MM.1S (cell line): ENCODE measurements at regions not wholly inside any gene's neighbourhood (a gene's known extent, or its start where the extent isn't known, plus 50 kb on each side); places are given as distances from the start of the nearest gene placed in this dataset.

Experiments used
- DNase-seq: peaks from one replicate; pipeline ENCODE4 v3.0.0-alpha.2; 2015
- H2AFZ ChIP-seq: fragments of 300-600 bp; sonication (generic); 2 replicates; pipeline ENCODE4 v1.6.0; 2016; ENCODE audit warnings: antibody characterized with exemption, low read length
- H3F3A ChIP-seq: fragments of 300-600 bp; sonication (generic); 2 replicates; pipeline ENCODE4 v1.6.1; 2016; ENCODE audit warnings: mild to moderate bottlenecking, antibody characterized with exemption, low read length, moderate library complexity, mixed read lengths; ENCODE audit not compliant: insufficient read depth
- H3K27ac ChIP-seq: fragments of 300-600 bp; sonication (generic); 2 replicates; pipeline ENCODE4 v1.5.1; 2016; ENCODE audit warnings: mild to moderate bottlenecking, low read length
- H3K27me3 ChIP-seq: fragments of 300-600 bp; sonication (generic); replicated peaks from 2 replicates; pipeline ENCODE4 v1.6.0; 2016; ENCODE audit warnings: low read length; ENCODE audit not compliant: insufficient read depth
- H3K36me3 ChIP-seq: fragments of 300-600 bp; sonication (generic); replicated peaks from 2 replicates; pipeline ENCODE4 v1.6.1; 2016; ENCODE audit warnings: mild to moderate bottlenecking, low read length, mixed read lengths; ENCODE audit not compliant: insufficient read depth
- H3K4me1 ChIP-seq: fragments of 300-600 bp; sonication (generic); 2 replicates; pipeline ENCODE4 v1.6.1; 2016; ENCODE audit warnings: low read length, mixed read lengths
- H3K4me2 ChIP-seq: fragments of 300-600 bp; sonication (generic); 2 replicates; pipeline ENCODE4 v1.6.0; 2016; ENCODE audit warnings: low read depth, low read length
- H3K4me3 ChIP-seq: fragments of 300-600 bp; sonication (generic); 2 replicates; pipeline ENCODE4 v1.5.1; 2016; ENCODE audit warnings: low read length, mixed read lengths
- H3K79me2 ChIP-seq: fragments of 300-600 bp; sonication (generic); 2 replicates; pipeline ENCODE4 v1.6.1; 2016; ENCODE audit warnings: mixed run types, low read length, mixed read lengths
- H3K9ac ChIP-seq: fragments of 300-600 bp; sonication (generic); 2 replicates; pipeline ENCODE4 v1.6.1; 2016; ENCODE audit warnings: low read length, mixed read lengths
- H3K9me2 ChIP-seq: fragments of 300-600 bp; sonication (generic); replicated peaks from 2 replicates; pipeline ENCODE4 v1.6.1; 2016; ENCODE audit warnings: mild to moderate bottlenecking, low read length, mixed read lengths; ENCODE audit not compliant: insufficient read depth
- H3K9me3 ChIP-seq: fragments of 300-600 bp; sonication (generic); replicated peaks from 2 replicates; pipeline ENCODE4 v1.6.1; 2016; ENCODE audit warnings: mild to moderate bottlenecking, low read length, mixed read lengths; ENCODE audit not compliant: insufficient read depth
- H4K20me1 ChIP-seq: fragments of 300-600 bp; sonication (generic); 2 replicates; pipeline ENCODE4 v1.6.1; 2016; ENCODE audit warnings: mild to moderate bottlenecking, low read length, moderate library complexity, mixed read lengths; ENCODE audit not compliant: insufficient read depth
- CTCF ChIP-seq: fragments of 300-600 bp; sonication (generic); IDR thresholded peaks from 2 replicates; pipeline ENCODE4 v1.5.1; 2016; ENCODE audit warnings: antibody characterized with exemption, low read length, mixed read lengths
- EZH2 ChIP-seq: fragments of 300-600 bp; sonication (generic); optimal IDR thresholded peaks from 2 replicates; pipeline ENCODE3; 2017; ENCODE audit warnings: low read depth, mild to moderate bottlenecking, antibody characterized with exemption, low read length, mixed read lengths
- EZH2phosphoT487 ChIP-seq: fragments of 300-600 bp; sonication (generic); IDR thresholded peaks from 2 replicates; pipeline ENCODE4 v1.6.1; 2018; ENCODE audit warnings: antibody characterized with exemption, low read length

DNA sequence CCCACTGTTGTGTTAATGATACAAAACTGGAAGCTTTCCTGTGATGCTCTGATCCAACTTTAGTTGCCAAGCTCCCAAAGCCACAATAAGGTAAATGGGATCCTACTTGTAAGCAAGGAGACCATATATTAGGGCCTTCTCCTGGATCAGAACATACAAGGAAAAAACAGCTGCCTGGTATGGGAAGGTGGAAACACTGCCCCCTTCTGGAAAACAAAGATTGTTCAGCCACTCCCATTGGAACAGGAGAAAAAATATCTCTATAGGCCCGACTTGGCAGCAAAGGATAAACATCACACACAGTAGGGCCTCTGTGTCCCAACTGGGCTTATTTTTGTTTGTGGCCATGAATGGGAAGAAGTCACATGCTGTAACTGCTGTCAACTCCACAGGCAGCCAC, 166.5 kb downstream of the TBX22 start:
- H3K4me2 ChIP-seq, result no peak overlapping the region
- no peak overlapping the region for H3K27ac ChIP-seq
- H3K36me3 ChIP-seq, result no peaks in the 10 kb centered on the region
- H3K4me1 ChIP-seq, result no peaks in the 10 kb centered on the region
- no peaks in the 10 kb centered on the region for H3K9me2 ChIP-seq
- no peaks in the 10 kb centered on the region for H3F3A ChIP-seq
- no peaks in the 10 kb centered on the region for H4K20me1 ChIP-seq
- no peak overlapping the region for H2AFZ ChIP-seq
- no peak for DNase-seq
- H3K79me2 ChIP-seq, result no peaks in the 10 kb centered on the region
- no peaks in the 10 kb centered on the region for H3K9me3 ChIP-seq
- TF ChIP-seq EZH2phosphoT487 (no peak), CTCF (peak; percentile 36)
- H3K27me3 ChIP-seq, result no peaks in the 10 kb centered on the region
- no peak overlapping the region for H3K4me3 ChIP-seq
- no peak overlapping the region for H3K9ac ChIP-seq

GRCh38 chrX:80184854-80185253, 170.3 kb downstream of the TBX22 start:
- Histone ChIP-seq H2AFZ (no peak overlapping the region), H3F3A (no peaks in the 10 kb centered on the region), H3K4me1 (no peaks in the 10 kb centered on the region), H3K9me3 (no peaks in the 10 kb centered on the region), H3K79me2 (no peaks in the 10 kb centered on the region), H3K4me3 (no peak overlapping the region), H3K27me3 (no peaks in the 10 kb centered on the region), H3K4me2 (no peak overlapping the region), H3K9ac (no peak overlapping the region), H3K27ac (no peak overlapping the region), H3K36me3 (no peaks in the 10 kb centered on the region), H4K20me1 (no peaks in the 10 kb centered on the region), H3K9me2 (no peaks in the 10 kb centered on the region)
- no peak for DNase-seq
- TF ChIP-seq CTCF (peak; percentile 7; the same call in 1 of the 2 replicates), EZH2 (no peak), EZH2phosphoT487 (no peak)

DNA sequence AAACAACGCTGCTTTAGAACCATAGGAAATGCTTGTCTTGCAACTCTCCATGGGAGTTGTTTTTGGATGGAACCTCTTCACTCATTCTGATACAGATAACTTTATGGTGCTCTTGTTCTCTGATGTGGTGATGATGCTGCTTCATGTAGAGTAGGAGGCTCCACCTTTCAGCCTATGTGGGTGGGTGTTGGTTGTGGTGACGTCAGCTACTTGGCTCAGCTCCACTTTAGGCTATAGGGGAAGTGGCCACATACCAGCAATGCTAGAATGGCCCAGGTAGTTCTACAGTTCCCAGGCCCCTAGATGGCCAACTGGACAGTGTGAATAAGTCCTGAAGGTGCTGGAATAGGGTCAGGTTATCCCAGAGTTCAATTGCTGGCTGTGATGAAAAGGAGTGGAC, 192.1 kb downstream of the TBX22 start:
- no peaks in the 10 kb centered on the region for H3K9me3 ChIP-seq
- H3K27me3 ChIP-seq, result no peaks in the 10 kb centered on the region
- no peaks in the 10 kb centered on the region for H3K9me2 ChIP-seq
- no peaks in the 10 kb centered on the region for H3K4me1 ChIP-seq
- H3K36me3 ChIP-seq, result no peaks in the 10 kb centered on the region
- no peak overlapping the region for H3K4me2 ChIP-seq
- H4K20me1 ChIP-seq, result no peaks in the 10 kb centered on the region
- H3F3A ChIP-seq, result no peaks in the 10 kb centered on the region
- H3K27ac ChIP-seq, result no peak overlapping the region
- no peak overlapping the region for H3K4me3 ChIP-seq
- no peak overlapping the region for H3K9ac ChIP-seq
- no peak for DNase-seq
- TF ChIP-seq EZH2, result no peak
- TF ChIP-seq EZH2phosphoT487, result no peak
- TF ChIP-seq CTCF, result no peak
- H2AFZ ChIP-seq, result no peak overlapping the region
- no peaks in the 10 kb centered on the region for H3K79me2 ChIP-seq

- H3K4me1 ChIP-seq, result no peaks in the 10 kb centered on the region
- H4K20me1 ChIP-seq, result no peaks in the 10 kb centered on the region
- H3K9me2 ChIP-seq, result no peaks in the 10 kb centered on the region
- H3K4me3 ChIP-seq, result no peak overlapping the region
- no peak overlapping the region for H3K9ac ChIP-seq
- no peaks in the 10 kb centered on the region for H3K79me2 ChIP-seq
- no peaks in the 10 kb centered on the region for H3K36me3 ChIP-seq
- H3F3A ChIP-seq, result no peaks in the 10 kb centered on the region
- H3K27me3 ChIP-seq, result no peaks in the 10 kb centered on the region
- TF ChIP-seq CTCF, result no peak
- no peak for TF ChIP-seq EZH2phosphoT487
- no peak for TF ChIP-seq EZH2
- no peak overlapping the region for H3K4me2 ChIP-seq
- DNase-seq, result no peak
- H3K27ac ChIP-seq, result no peak overlapping the region
- H2AFZ ChIP-seq, result no peak overlapping the region
- no peaks in the 10 kb centered on the region for H3K9me3 ChIP-seq
Measured at GRCh38 chrX:80207327-80207726, 192.8 kb downstream of the TBX22 start.
